ENCODE measurements at regions not wholly inside any gene's neighbourhood (a gene's known extent, or its start where the extent isn't known, plus 50 kb on each side); places are given as distances from the start of the nearest gene placed in this dataset.

- H3K27ac ChIP-seq: no peak overlapping the region
- no peak for TF ChIP-seq CTCF (IDR thresholded peaks at IDR 0.05; ENCODE audit: low read depth, low read length)
- H3K27me3 ChIP-seq (ENCODE audit: insufficient read depth, low read depth, severe bottlenecking): no peaks in the 10 kb centered on the region
- DNase-seq: no peak
- H3K9me3 ChIP-seq (ENCODE audit: severe bottlenecking): no peaks in the 10 kb centered on the region
- no peak overlapping the region for H3K4me3 ChIP-seq (ENCODE audit: low read depth, low read length)
- H3K36me3 ChIP-seq: no peaks in the 10 kb centered on the region
Measured at GRCh38 chr6:156534594-156534993, 242.6 kb upstream of the ARID1B start.

- TF ChIP-seq CTCF (IDR thresholded peaks at IDR 0.05; ENCODE audit: low read depth, low read length): no peak
- Histone ChIP-seq H3K27me3 (ENCODE audit: insufficient read depth, low read depth, severe bottlenecking) (no peaks in the 10 kb centered on the region), H3K36me3 (no peaks in the 10 kb centered on the region), H3K4me3 (ENCODE audit: low read depth, low read length) (no peak overlapping the region), H3K9me3 (ENCODE audit: severe bottlenecking) (no peaks in the 10 kb centered on the region), H3K27ac (no peak overlapping the region)
- DNase-seq: no peak
Measured at GRCh38 chr6:156533872-156534524, 243.2 kb upstream of the ARID1B start.

- Histone ChIP-seq H3K36me3 (no peaks in the 10 kb centered on the region), H3K9me3 (ENCODE audit: severe bottlenecking) (no peaks in the 10 kb centered on the region), H3K27me3 (ENCODE audit: insufficient read depth, low read depth, severe bottlenecking) (no peaks in the 10 kb centered on the region), H3K4me3 (ENCODE audit: low read depth, low read length) (no peak overlapping the region), H3K27ac (no peak overlapping the region)
- TF ChIP-seq CTCF (IDR thresholded peaks at IDR 0.05; ENCODE audit: low read depth, low read length): no peak
- DNase-seq: no peak
Measured at GRCh38 chr6:156526081-156526480, 251.1 kb upstream of the ARID1B start.

- Histone ChIP-seq H3K27ac (no peak overlapping the region), H3K4me3 (ENCODE audit: low read depth, low read length) (no peak overlapping the region), H3K27me3 (ENCODE audit: insufficient read depth, low read depth, severe bottlenecking) (no peaks in the 10 kb centered on the region), H3K36me3 (no peaks in the 10 kb centered on the region), H3K9me3 (ENCODE audit: severe bottlenecking) (no peaks in the 10 kb centered on the region)
- no peak for TF ChIP-seq CTCF (IDR thresholded peaks at IDR 0.05; ENCODE audit: low read depth, low read length)
- no peak for DNase-seq
Measured at GRCh38 chr6:156525541-156525940, 251.6 kb upstream of the ARID1B start.

GRCh38 chr6:156519940-156520339 is 257.2 kb upstream of the ARID1B start:
- no peak for DNase-seq
- no peak overlapping the region for H3K27ac ChIP-seq
- H3K4me3 ChIP-seq (ENCODE audit: low read depth, low read length): no peak overlapping the region
- H3K36me3 ChIP-seq: no peaks in the 10 kb centered on the region
- no peaks in the 10 kb centered on the region for H3K27me3 ChIP-seq (ENCODE audit: insufficient read depth, low read depth, severe bottlenecking)
- H3K9me3 ChIP-seq (ENCODE audit: severe bottlenecking): no peaks in the 10 kb centered on the region
- no peak for TF ChIP-seq CTCF (IDR thresholded peaks at IDR 0.05; ENCODE audit: low read depth, low read length)

- TF ChIP-seq CTCF (IDR thresholded peaks at IDR 0.05; ENCODE audit: low read depth, low read length): no peak
- no peaks in the 10 kb centered on the region for H3K36me3 ChIP-seq
Measured at GRCh38 chr6:156517088-156517487, 260.1 kb upstream of the ARID1B start.

More at GRCh38 chr6:156517088-156517487, 260.1 kb upstream of the ARID1B start:
- Histone ChIP-seq H3K9me3 (ENCODE audit: severe bottlenecking) (no peaks in the 10 kb centered on the region), H3K27me3 (ENCODE audit: insufficient read depth, low read depth, severe bottlenecking) (no peaks in the 10 kb centered on the region), H3K27ac (no peak overlapping the region), H3K4me3 (ENCODE audit: low read depth, low read length) (no peak overlapping the region)
- no peak for DNase-seq

Data from WERI-Rb-1 (cell line).